Activated T-cell treated with anti-CD3 and anti-CD28 coated beads for 1 hour (primary cell): ENCODE measurements at regions not wholly inside any gene's neighbourhood (a gene's known extent, or its start where the extent isn't known, plus 50 kb on each side); places are given as distances from the start of the nearest gene placed in this dataset.

Experiments used
- DNase-seq: peaks from one replicate; pipeline ENCODE4 v3.0.0-alpha.2; 2020; ENCODE audit warnings: low read depth

DNA sequence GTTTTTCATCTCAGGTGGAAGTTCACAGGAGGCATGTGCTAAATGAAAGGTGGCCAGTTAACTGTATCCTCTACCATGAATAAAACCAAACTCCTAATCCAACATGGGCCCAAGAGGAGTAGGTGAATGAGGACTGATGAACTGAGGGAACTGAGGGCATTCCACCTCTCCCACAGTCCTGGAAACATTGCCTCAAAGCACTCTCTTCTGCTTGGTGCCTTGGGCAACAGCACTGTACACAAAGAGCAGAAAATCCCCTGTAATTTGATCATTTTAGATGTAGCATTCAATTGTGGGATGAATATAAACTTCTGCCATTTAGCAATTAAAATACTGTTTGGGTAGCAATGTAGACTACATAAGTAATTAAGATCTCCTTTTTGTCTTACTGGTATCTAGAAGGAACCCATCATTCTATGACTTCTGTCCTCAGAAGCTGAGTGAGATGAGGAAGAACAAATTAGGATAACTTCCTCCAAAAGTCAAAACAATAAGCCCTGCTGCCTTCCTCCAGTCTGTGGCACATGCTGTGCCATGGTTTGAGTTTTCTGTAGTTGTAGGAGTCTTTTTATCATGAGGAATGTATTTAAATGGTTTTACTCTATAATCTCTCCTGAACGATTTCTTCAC is 86.7 kb upstream of the ZEB2 start:
- DNase-seq: no peak

DNA sequence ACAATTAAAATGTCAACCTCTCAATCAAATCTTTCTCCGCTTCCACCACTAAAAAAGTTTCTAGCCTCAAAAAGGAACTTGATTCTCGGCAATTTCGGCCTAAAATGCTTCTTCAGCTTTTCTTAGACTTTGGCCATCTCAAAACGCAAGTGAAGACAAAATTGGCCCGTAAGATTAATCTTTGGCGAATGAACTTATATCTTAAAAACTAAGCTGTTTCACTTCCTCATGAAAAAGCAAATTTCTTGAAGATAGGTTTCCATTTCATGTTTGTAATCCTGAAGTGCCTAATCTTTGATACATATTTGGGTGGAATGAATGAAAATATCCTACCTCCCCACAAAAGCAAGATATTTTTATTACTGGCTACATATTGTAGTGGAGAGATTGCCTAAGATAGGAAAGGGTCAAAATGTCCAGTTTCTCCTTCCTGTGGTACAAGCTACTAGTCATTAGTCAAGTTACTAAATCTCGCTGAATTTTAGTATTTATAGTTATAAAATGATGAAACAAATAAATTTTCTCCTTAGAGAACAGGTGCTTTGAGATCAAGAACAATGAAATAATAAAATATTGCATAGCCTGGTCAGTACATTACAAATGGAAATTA is 85.4 kb upstream of the ZEB2 start:
- no peak for DNase-seq

GRCh38 chr2:144603334-144603733 is 83.4 kb upstream of the ZEB2 start:
- no peak for DNase-seq

DNA sequence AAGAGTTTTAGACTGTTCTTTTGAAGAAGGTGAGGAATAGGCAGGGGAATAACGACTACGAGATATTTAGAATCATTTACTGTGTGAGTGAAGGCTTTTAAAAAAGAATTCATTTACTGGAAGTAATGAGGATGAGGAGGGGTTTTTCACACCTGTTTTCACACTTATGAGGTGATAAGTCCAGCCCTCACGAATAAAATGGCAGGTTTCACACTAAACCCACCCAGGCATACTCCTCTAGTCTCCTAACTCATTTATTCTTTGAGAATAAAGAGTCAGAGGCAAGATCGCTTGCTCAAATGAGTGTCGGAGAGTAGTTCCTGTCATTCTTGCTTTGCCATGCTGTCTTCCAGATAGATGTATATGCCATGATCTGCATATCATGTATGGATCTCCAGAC is 79.0 kb upstream of the ZEB2 start:
- no peak for DNase-seq

DNA sequence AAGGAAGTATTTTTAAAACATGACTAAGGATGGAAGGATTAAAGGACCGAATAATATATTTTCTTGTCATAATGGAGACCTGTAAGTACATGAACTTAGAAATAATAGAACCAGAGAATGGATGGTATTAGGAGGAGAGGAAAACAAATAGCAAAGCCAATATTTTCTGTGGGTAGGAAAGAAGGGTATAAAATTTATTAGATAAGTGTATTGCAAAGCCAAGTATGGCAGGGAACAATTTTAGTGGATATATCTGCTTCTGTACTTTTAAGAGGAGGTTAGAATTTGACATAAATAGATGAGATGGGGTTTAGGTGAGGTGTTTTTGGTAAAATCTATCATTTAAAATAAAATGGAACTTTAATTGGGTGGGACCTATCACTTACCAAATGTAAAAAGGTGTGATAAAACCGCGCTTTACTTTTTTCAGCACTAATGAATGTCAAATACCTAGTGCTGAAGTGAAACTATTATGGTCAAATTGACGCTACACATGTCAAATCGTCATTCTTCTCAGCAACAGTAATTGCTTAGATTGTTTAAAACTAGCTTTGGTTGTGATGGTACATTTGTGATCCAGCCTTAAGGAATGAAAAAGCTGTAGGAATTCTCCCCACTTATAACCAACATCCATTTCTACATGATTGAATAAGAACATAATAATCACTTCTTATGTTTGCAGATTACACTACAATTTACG is 78.1 kb upstream of the ZEB2 start:
- DNase-seq: no peak

DNA sequence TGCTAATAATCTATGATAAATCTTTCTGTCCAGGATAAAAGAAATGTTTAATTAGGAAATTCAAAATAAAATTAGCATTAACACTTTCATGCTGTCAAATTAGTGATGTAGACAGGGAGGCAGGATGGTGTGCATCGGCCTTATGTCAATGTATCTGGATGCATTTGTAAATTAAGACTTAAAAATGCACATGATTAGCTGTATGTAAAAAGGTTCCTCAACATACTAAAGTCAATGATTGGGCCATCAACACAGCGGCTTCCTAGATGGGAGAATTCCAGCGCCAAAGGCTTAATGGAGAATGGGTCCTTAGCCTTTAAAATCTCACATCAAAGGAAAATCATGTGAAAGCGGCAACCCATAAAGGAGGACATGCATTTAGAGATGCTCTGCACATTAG is 77.5 kb upstream of the ZEB2 start:
- no peak for DNase-seq

- no peak for DNase-seq
Measured at GRCh38 chr2:144596073-144596871, 76.4 kb upstream of the ZEB2 start.

DNA sequence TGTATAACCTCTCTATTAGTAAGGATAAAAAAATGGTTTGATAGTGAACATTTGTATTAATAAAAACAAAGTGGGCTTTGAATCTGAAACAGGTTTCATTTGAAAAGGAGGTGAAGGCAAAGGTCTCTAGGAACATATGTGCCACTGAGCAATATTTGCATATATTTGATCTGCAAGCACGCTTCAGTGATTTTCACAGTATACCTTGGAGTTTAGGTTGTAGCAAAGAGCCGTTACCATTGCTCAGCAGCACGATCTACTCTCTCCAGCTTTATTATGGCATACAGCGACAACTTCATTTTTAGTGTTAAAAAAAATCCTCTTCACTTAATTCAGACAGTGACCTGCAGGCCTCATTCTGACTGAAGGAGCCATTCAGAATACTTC is 75.8 kb upstream of the ZEB2 start:
- DNase-seq: no peak

- no peak for DNase-seq
Measured at GRCh38 chr2:144595279-144595678, 75.4 kb upstream of the ZEB2 start.

GRCh38 chr2:144593803-144594202 is 73.9 kb upstream of the ZEB2 start:
- DNase-seq: no peak

DNA sequence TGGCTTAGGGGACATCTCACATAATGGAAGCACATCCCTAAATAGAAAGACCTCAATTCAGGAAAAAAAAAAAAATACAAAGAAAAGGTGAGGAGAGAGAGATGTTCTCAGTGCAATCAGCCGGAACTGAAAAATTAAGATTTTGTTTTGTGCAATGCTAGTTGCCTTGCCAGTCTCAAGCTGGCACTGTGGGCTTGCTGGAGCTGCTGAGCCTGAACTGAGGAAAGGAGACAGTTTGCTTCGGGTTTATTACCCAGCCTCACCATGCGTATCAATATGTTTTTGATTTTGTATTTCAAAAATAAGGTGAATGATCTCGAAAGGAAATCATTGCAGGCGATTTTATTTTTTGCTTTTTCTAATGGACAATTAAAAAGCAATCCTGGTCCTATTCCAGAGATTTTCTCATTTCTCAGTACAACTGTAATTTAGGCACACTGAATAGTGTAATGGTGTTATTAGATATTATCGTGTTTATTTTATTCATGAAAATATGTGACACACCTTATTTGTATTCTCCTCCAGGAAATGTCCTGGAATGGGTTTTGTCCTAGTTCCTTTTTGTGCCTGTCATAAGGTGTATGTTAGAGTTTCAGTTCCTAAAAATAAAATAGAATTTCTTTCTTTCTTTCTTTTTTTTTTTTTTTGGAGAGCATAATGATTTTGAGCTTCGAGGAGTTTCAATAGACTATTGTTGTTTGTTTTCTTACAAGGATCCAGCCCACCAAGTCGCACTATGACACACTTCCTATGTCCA is 72.8 kb upstream of the ZEB2 start:
- DNase-seq: no peak

- DNase-seq: no peak
Measured at GRCh38 chr2:144587306-144587705, 67.4 kb upstream of the ZEB2 start.

DNA sequence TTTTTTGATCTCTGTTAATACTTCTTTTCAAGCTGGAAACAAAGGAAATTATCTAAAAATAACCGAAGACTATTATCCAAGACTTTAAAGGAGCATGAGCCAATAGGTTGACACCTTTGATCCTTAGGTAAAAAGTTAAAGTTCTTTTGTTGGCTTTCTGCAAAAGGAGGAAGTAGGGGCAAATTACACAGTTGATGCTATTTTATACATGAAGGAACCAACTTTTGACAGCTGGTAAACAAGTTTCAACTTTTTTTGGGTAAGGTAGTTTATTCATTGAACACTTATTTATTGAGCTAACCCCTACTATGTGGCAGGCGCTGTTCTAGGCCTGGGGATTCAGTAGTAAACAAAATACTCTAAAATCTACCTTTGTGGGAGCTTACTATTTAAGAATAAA is 66.6 kb upstream of the ZEB2 start:
- no peak for DNase-seq

- no peak for DNase-seq
Measured at GRCh38 chr2:144583741-144584453, 64.0 kb upstream of the ZEB2 start.

DNA sequence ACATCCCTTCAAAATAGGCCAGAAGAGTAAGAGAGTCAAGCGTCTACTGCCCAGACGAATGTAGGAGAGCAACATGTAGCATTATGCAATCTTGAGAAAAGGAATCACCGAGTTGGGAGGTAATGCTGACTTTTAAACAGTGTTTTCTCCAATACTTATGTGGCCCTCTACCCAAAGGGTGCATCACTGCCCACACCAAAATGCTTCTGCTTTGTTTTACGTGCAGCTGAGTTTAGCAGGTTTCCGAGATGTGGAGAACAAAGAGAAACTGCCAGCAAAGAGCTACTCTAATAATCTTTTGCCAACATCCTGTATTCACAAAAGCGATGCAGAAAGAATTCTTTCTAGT is 63.4 kb upstream of the ZEB2 start:
- DNase-seq: no peak

GRCh38 chr2:144582651-144583380 is 62.9 kb upstream of the ZEB2 start:
- no peak for DNase-seq

GRCh38 chr2:144580521-144581161 is 60.7 kb upstream of the ZEB2 start:
- DNase-seq: no peak

DNA sequence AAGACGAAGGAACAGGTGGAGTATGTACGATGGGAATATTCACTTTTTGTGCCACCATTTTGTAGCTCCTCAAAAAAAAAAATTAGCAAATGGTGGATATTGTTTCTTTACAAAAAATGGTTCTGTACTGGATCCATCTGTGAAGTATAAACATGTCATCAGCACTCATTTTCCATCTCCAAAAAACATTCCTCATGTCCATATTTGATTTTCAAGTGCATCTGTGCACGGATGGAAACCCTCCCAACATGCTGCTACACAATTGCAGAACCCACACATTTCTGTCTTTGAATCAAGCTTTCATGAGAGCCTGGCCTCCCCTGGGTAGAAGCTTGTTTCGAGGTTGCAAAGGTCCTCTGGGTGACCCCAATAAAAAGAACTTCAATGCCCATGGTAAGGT is 59.6 kb upstream of the ZEB2 start:
- DNase-seq: no peak

GRCh38 chr2:144578099-144578498 is 58.2 kb upstream of the ZEB2 start:
- no peak for DNase-seq

- no peak for DNase-seq
Measured at GRCh38 chr2:144572977-144573376, 53.1 kb upstream of the ZEB2 start.
